Left ventricle myocardium inferior (tissue), 1 donor: ENCODE measurements at regions not wholly inside any gene's neighbourhood (a gene's known extent, or its start where the extent isn't known, plus 50 kb on each side); places are given as distances from the start of the nearest gene placed in this dataset.
"Not testable (repeated sequence)": the region's sequence is repeated elsewhere in the genome, so short reads cannot be mapped to it uniquely, and the experiment has no call there.

Experiments used
- DNase-seq: peaks from one replicate; pipeline ENCODE4 v3.0.0-alpha.2; 2020
- H3K27ac ChIP-seq: fragments of 200-600 bp; replicated peaks from 2 replicates; pipeline ENCODE4 v1.8.0; 2021
- H3K27me3 ChIP-seq: fragments of 200-600 bp; 2 replicates; pipeline ENCODE4 v1.8.0; 2021; ENCODE audit warnings: low read depth
- H3K36me3 ChIP-seq: fragments of 200-600 bp; 2 replicates; pipeline ENCODE4 v1.8.0; 2021
- H3K4me1 ChIP-seq: fragments of 200-600 bp; 2 replicates; pipeline ENCODE4 v1.8.0; 2021
- H3K4me3 ChIP-seq: fragments of 200-600 bp; 2 replicates; pipeline ENCODE4 v1.8.0; 2021; ENCODE audit warnings: mild to moderate bottlenecking, moderate library complexity
- H3K9me3 ChIP-seq: fragments of 200-600 bp; replicated peaks from 2 replicates; pipeline ENCODE4 v1.8.0; 2021
- CTCF ChIP-seq: fragments of 200-600 bp; IDR thresholded peaks from 2 replicates; pipeline ENCODE4 v1.8.0; 2021; ENCODE audit warnings: antibody characterized with exemption, mild to moderate bottlenecking, borderline replicate concordance
- intact Hi-C: fragments of 100-400 bp; cut with micrococcal nuclease; formaldehyde crosslinking; loops from one replicate; pipeline ENCODE4 v1.11.0; 2022
- donor health status: DM: no; HTN: yes; CAD: no; lungs with severe emphysema.

GRCh38 chr3:11711876-11712275 lies 68.2 kb upstream of the VGLL4 start:
- TF ChIP-seq CTCF: no peak
- H3K9me3 ChIP-seq: peaks cover 8% of the 10 kb centered on the region
- peaks cover 19% of the 10 kb centered on the region for H3K4me1 ChIP-seq
- H3K27me3 ChIP-seq: no peaks in the 10 kb centered on the region
- no peak overlapping the region for H3K27ac ChIP-seq
- H3K4me3 ChIP-seq: no peak overlapping the region
- intact Hi-C loops: no loop called here
- peaks cover 8% of the 10 kb centered on the region for H3K36me3 ChIP-seq
- DNase-seq: no peak

GRCh38 chr3:11709782-11710181 lies 66.1 kb upstream of the VGLL4 start:
- Histone ChIP-seq H3K36me3 (peaks cover 8% of the 10 kb centered on the region), H3K27me3 (no peaks in the 10 kb centered on the region), H3K27ac (no peak overlapping the region), H3K4me3 (no peak overlapping the region), H3K4me1 (peaks cover 12% of the 10 kb centered on the region), H3K9me3 (peaks cover 8% of the 10 kb centered on the region)
- intact Hi-C loops: no loop called here
- no peak for TF ChIP-seq CTCF
- no peak for DNase-seq

- DNase-seq, H3K27me3 ChIP-seq, H3K9me3 ChIP-seq, H3K36me3 ChIP-seq, intact Hi-C loops, H3K27ac ChIP-seq, H3K4me1 ChIP-seq, H3K4me3 ChIP-seq: not testable (repeated sequence)
Observed at GRCh38 chr3:11707084-11707483, 63.4 kb upstream of the VGLL4 start.

- H3K27me3 ChIP-seq: no peaks in the 10 kb centered on the region
- peaks cover 1% of the 10 kb centered on the region for H3K4me1 ChIP-seq
- DNase-seq: no peak
- no peak for TF ChIP-seq CTCF
- H3K9me3 ChIP-seq: peaks cover 8% of the 10 kb centered on the region
- intact Hi-C loops: no loop called here
- H3K4me3 ChIP-seq: no peak overlapping the region
- H3K36me3 ChIP-seq: peaks cover 12% of the 10 kb centered on the region
- H3K27ac ChIP-seq: no peak overlapping the region
Observed at GRCh38 chr3:11706604-11707003, 62.9 kb upstream of the VGLL4 start.

- peaks cover 23% of the 10 kb centered on the region for H3K36me3 ChIP-seq
- no peak overlapping the region for H3K27ac ChIP-seq
- no peak for TF ChIP-seq CTCF
- H3K9me3 ChIP-seq: peaks cover 6% of the 10 kb centered on the region
- no peaks in the 10 kb centered on the region for H3K27me3 ChIP-seq
- H3K4me1 ChIP-seq: no peaks in the 10 kb centered on the region
- DNase-seq: no peak
- H3K4me3 ChIP-seq: no peak overlapping the region
- intact Hi-C loops: no loop called here
Observed at GRCh38 chr3:11705049-11705448, 61.3 kb upstream of the VGLL4 start.

- Histone ChIP-seq H3K27ac (no peak overlapping the region), H3K4me1 (no peaks in the 10 kb centered on the region), H3K4me3 (no peak overlapping the region), H3K9me3 (no peaks in the 10 kb centered on the region), H3K36me3 (peaks cover 23% of the 10 kb centered on the region), H3K27me3 (no peaks in the 10 kb centered on the region)
- DNase-seq: no peak
- no peak for TF ChIP-seq CTCF
- intact Hi-C loops: no loop called here
Observed at GRCh38 chr3:11703146-11703545, 59.4 kb upstream of the VGLL4 start.
